Astrocyte (in vitro differentiated cells and primary cell): ENCODE measurements at regions not wholly inside any gene's neighbourhood (a gene's known extent, or its start where the extent isn't known, plus 50 kb on each side); places are given as distances from the start of the nearest gene placed in this dataset.

Experiments used
- DNase-seq: peaks from one replicate; pipeline ENCODE4 v3.0.0-alpha.2; 2010; ENCODE audit warnings: low read depth
- FAIRE-seq: peaks from 2 replicates; lab custom pipeline; 2011; peaks lifted over from hg19 to GRCh38; lab: Jason Lieb, UNC
- H2AFZ ChIP-seq: 2 replicates; pipeline ENCODE4 v1.6.0; 2012; ENCODE audit warnings: low read depth, low read length, inconsistent platforms
- H3K27ac ChIP-seq: 2 replicates; pipeline ENCODE4 v1.5.1; 2011; ENCODE audit warnings: low read depth, low read length, inconsistent platforms
- H3K27me3 ChIP-seq: 2 replicates; pipeline ENCODE4 v1.6.0; 2011; ENCODE audit warnings: low read length, inconsistent platforms; ENCODE audit not compliant: insufficient read depth
- H3K36me3 ChIP-seq: 2 replicates; pipeline ENCODE4 v1.5.1; 2011; ENCODE audit warnings: low read length, inconsistent platforms; ENCODE audit not compliant: insufficient read depth
- H3K4me1 ChIP-seq: 2 replicates; pipeline ENCODE4 v1.5.1; 2011; ENCODE audit warnings: low read length, inconsistent platforms; ENCODE audit not compliant: insufficient read depth
- H3K4me2 ChIP-seq: 2 replicates; pipeline ENCODE4 v1.6.0; 2012; ENCODE audit warnings: low read length, inconsistent platforms
- H3K4me3 ChIP-seq: 2 replicates; pipeline ENCODE4 v1.5.1; 2011; ENCODE audit warnings: low read depth, mild to moderate bottlenecking, low read length, inconsistent platforms; ENCODE audit not compliant: insufficient read depth
- H3K79me2 ChIP-seq: 2 replicates; pipeline ENCODE4 v1.6.0; 2012; ENCODE audit warnings: mild to moderate bottlenecking, low read length, inconsistent platforms; ENCODE audit not compliant: insufficient read depth
- H3K9ac ChIP-seq: 2 replicates; pipeline ENCODE4 v1.6.0; 2012; ENCODE audit warnings: mild to moderate bottlenecking, low read length, inconsistent platforms
- H3K9me3 ChIP-seq: 2 replicates; pipeline ENCODE4 v1.5.1; 2012; ENCODE audit warnings: low read depth, mild to moderate bottlenecking, low read length, inconsistent platforms; ENCODE audit not compliant: insufficient read depth
- H4K20me1 ChIP-seq: 2 replicates; pipeline ENCODE4 v1.6.0; 2012; ENCODE audit warnings: low read length, inconsistent platforms; ENCODE audit not compliant: insufficient read depth
- H3K27ac Mint-ChIP-seq: one replicate; pipeline ENCODE4 v1.8.0; 2021; ENCODE audit warnings: mild to moderate bottlenecking, mixed read lengths; ENCODE audit not compliant: unreplicated experiment
- H3K27me3 Mint-ChIP-seq: one replicate; pipeline ENCODE4 v1.8.0; 2021; ENCODE audit warnings: low read depth, mixed read lengths; ENCODE audit not compliant: unreplicated experiment
- H3K36me3 Mint-ChIP-seq: one replicate; pipeline ENCODE4 v1.8.0; 2021; ENCODE audit warnings: low read depth, mixed read lengths; ENCODE audit not compliant: unreplicated experiment
- H3K4me1 Mint-ChIP-seq: one replicate; pipeline ENCODE4 v1.8.0; 2021; ENCODE audit warnings: low read depth, mixed read lengths; ENCODE audit not compliant: unreplicated experiment
- H3K4me3 Mint-ChIP-seq: one replicate; pipeline ENCODE4 v1.8.0; 2021; ENCODE audit warnings: mild to moderate bottlenecking, moderate library complexity, mixed read lengths; ENCODE audit not compliant: unreplicated experiment
- H3K9me3 Mint-ChIP-seq: one replicate; pipeline ENCODE4 v1.8.0; 2021; ENCODE audit warnings: mild to moderate bottlenecking, mixed read lengths; ENCODE audit not compliant: unreplicated experiment
- EZH2 ChIP-seq: IDR thresholded peaks from 2 replicates; pipeline ENCODE4 v1.6.1; 2012; ENCODE audit warnings: mild to moderate bottlenecking, low read length, inconsistent platforms; ENCODE audit not compliant: insufficient read depth
- TF ChIP-seq, protein P1 (sequence below): IDR thresholded peaks from 2 replicates; pipeline ENCODE4 v1.5.1; 2011; ENCODE audit warnings: low read depth, mild to moderate bottlenecking, inconsistent platforms, low read length, moderate library complexity; ENCODE audit not compliant: insufficient read depth

DNA sequence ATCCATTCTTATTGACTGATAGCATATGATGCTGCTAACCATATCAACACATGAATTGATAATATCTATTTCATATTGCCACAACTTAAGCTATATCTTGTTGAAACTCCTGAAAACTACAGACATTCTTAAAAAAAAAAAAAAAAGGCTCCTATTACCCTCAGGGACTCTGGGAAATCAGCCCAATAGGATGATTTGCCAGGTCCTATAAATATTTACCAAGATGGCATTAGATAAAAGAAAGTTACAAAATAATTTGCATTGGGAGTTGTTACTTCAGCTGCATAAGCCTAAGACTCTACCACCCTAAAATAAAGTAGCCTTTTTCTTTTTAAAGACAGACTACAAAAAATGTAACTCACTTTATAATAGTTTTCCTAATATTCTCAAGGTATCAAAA lies 84.4 kb downstream of the CDO1 start:
- peaks cover 3% of the 10 kb centered on the region for H3K27me3 ChIP-seq
- H3K27ac Mint-ChIP-seq = no peak overlapping the region
- H3K9ac ChIP-seq = no peak overlapping the region
- no peak overlapping the region for H3K27ac ChIP-seq
- H3K9me3 ChIP-seq = no peaks in the 10 kb centered on the region
- no peak overlapping the region for H2AFZ ChIP-seq
- H3K4me3 ChIP-seq = no peak overlapping the region
- H3K36me3 Mint-ChIP-seq = no peaks in the 10 kb centered on the region
- no peaks in the 10 kb centered on the region for H4K20me1 ChIP-seq
- DNase-seq = no peak
- H3K9me3 Mint-ChIP-seq = peaks cover 5% of the 10 kb centered on the region
- H3K4me2 ChIP-seq = no peak overlapping the region
- no peaks in the 10 kb centered on the region for H3K27me3 Mint-ChIP-seq
- H3K4me3 Mint-ChIP-seq = no peak overlapping the region
- no peak for FAIRE-seq
- H3K4me1 ChIP-seq = no peaks in the 10 kb centered on the region
- no peaks in the 10 kb centered on the region for H3K36me3 ChIP-seq
- no peaks in the 10 kb centered on the region for H3K79me2 ChIP-seq
- H3K4me1 Mint-ChIP-seq = no peaks in the 10 kb centered on the region
- no peak for TF ChIP-seq EZH2
- TF ChIP-seq, protein P1, sequence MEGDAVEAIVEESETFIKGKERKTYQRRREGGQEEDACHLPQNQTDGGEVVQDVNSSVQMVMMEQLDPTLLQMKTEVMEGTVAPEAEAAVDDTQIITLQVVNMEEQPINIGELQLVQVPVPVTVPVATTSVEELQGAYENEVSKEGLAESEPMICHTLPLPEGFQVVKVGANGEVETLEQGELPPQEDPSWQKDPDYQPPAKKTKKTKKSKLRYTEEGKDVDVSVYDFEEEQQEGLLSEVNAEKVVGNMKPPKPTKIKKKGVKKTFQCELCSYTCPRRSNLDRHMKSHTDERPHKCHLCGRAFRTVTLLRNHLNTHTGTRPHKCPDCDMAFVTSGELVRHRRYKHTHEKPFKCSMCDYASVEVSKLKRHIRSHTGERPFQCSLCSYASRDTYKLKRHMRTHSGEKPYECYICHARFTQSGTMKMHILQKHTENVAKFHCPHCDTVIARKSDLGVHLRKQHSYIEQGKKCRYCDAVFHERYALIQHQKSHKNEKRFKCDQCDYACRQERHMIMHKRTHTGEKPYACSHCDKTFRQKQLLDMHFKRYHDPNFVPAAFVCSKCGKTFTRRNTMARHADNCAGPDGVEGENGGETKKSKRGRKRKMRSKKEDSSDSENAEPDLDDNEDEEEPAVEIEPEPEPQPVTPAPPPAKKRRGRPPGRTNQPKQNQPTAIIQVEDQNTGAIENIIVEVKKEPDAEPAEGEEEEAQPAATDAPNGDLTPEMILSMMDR = no peak

DNA sequence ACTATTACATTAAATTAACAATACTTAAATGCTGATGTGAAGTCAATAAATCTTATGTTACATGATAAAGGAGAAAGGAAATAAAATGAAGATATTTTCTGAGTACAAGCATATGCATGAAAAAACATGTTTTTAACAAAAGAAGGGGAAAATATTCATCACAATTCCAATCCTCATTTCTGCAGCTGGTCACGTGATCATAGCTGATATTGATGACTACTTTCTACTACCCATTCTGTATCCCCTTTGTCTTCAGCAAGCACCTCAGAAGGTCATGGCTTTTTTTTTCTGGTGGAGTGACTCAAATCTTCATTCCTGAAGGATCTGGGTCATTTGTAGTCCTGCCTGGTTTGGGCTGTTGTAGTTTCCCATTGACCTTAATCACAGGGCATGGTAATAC lies 90.9 kb downstream of the CDO1 start:
- Histone ChIP-seq H3K4me3 (no peak overlapping the region), H3K36me3 (no peaks in the 10 kb centered on the region), H3K9me3 (no peaks in the 10 kb centered on the region), H3K4me2 (no peak overlapping the region), H3K79me2 (no peaks in the 10 kb centered on the region), H3K9ac (no peak overlapping the region), H3K4me1 (no peaks in the 10 kb centered on the region), H3K27ac (no peak overlapping the region), H2AFZ (no peak overlapping the region), H3K27me3 (no peaks in the 10 kb centered on the region), H4K20me1 (no peaks in the 10 kb centered on the region)
- Mint-ChIP-seq H3K36me3 (no peaks in the 10 kb centered on the region), H3K4me3 (no peak overlapping the region), H3K27me3 (peaks cover 2% of the 10 kb centered on the region), H3K27ac (no peak overlapping the region), H3K4me1 (no peaks in the 10 kb centered on the region), H3K9me3 (peaks cover 7% of the 10 kb centered on the region)
- no peak for DNase-seq
- FAIRE-seq = no peak
- TF ChIP-seq, protein P1 = no peak
- TF ChIP-seq EZH2 = no peak

DNA sequence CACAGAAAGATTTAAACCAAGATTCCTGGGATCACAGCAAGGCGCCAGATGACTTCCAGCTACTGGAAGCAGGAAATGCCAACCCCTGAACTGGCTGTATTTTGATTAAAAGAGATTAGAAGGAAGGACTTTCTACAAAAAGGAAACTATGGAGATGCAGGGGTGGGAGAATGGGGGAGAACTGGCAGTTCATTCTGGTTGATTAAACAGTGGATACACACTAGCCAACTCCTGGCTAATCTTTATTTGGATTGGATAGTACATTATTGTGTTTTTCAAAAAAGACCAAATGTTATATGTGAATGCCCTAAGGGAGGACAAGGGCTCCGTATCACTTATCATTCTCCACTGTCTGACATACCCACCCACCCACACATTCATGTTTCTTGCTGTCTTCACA lies 93.2 kb downstream of the CDO1 start:
- Mint-ChIP-seq H3K9me3 (peaks cover 4% of the 10 kb centered on the region), H3K4me1 (no peaks in the 10 kb centered on the region), H3K36me3 (no peaks in the 10 kb centered on the region), H3K4me3 (no peak overlapping the region), H3K27ac (no peak overlapping the region), H3K27me3 (peaks cover 2% of the 10 kb centered on the region)
- Histone ChIP-seq H4K20me1 (no peaks in the 10 kb centered on the region), H3K9me3 (no peaks in the 10 kb centered on the region), H2AFZ (no peak overlapping the region), H3K36me3 (no peaks in the 10 kb centered on the region), H3K79me2 (no peaks in the 10 kb centered on the region), H3K4me3 (no peak overlapping the region), H3K27me3 (no peaks in the 10 kb centered on the region), H3K27ac (no peak overlapping the region), H3K4me2 (no peak overlapping the region), H3K4me1 (no peaks in the 10 kb centered on the region), H3K9ac (no peak overlapping the region)
- FAIRE-seq (no peak), DNase-seq (no peak)
- TF ChIP-seq, protein P1 = no peak
- no peak for TF ChIP-seq EZH2
